ENCODE measurements at regions not wholly inside any gene's neighbourhood (a gene's known extent, or its start where the extent isn't known, plus 50 kb on each side); places are given as distances from the start of the nearest gene placed in this dataset.

- in situ Hi-C loops (cut with MboI; ENCODE audit: low sequenced_read_pairs) = no loop called here
- no peak overlapping the region for H4K8ac ChIP-seq (ENCODE audit: low read depth in 2 of 2, low read length in 2 of 2)
- H4K91ac ChIP-seq (ENCODE audit: insufficient read depth, low read depth, low read length) = no peak overlapping the region
- no CpG with 5 or more reads among the region's 1 CpG for WGBS, 2 experiments (ENCODE audit: extremely low coverage in 2 of 2, insufficient read length in 1 of 2)
- ATAC-seq (ENCODE audit: low read depth) (no peak), DNase-seq (no peak)
- ChIA-PET POLR2A (ENCODE audit: unreplicated experiment) (no interaction called here), CTCF (no interaction called here)
- H3K79me1 ChIP-seq (ENCODE audit: low read depth in 1 of 2, low read length in 2 of 2) = no peaks in the 10 kb centered on the region
- H3K18ac ChIP-seq (ENCODE audit: low read depth, low read length) = no peak overlapping the region
- H4K5ac ChIP-seq (ENCODE audit: low read depth, low read length) = no peak overlapping the region
- no peak overlapping the region for H2AK5ac ChIP-seq (ENCODE audit: low read depth, low read length)
- 0 out of 2 replicates have a peak, but pooled peaks have one; percentile 3 for TF ChIP-seq CEBPB (IDR thresholded peaks at IDR 0.05; ENCODE audit: low read depth, low read length)
- TF ChIP-seq SMC3 (IDR thresholded peaks at IDR 0.05; ENCODE audit: low read depth, low read length) = no peak
- dilution Hi-C loops (cut with HindIII; ENCODE audit: low sequenced_read_pairs, unreplicated experiment) = no loop called here
- no peak overlapping the region for H2BK5ac ChIP-seq (ENCODE audit: low read depth, low read length, poor library complexity, severe bottlenecking)
- H2AFZ ChIP-seq (replicated peaks; ENCODE audit: low read length, poor library complexity) = no peak overlapping the region
- intact Hi-C loops (cut with micrococcal nuclease) = no loop called here
- no peaks in the 10 kb centered on the region for H3K36me3 ChIP-seq (ENCODE audit: control insufficient read depth, insufficient read depth, low read length)
- no peak overlapping the region for H3K4me3 ChIP-seq (ENCODE audit: insufficient read depth, low read depth, low read length)
- no peak overlapping the region for H3K9ac ChIP-seq (ENCODE audit: low read depth, low read length)
- BruUV-seq (replicated peaks) = no TSS peak
- H3K4ac ChIP-seq (ENCODE audit: low read depth, low read length) = no peak overlapping the region
- H3K27ac ChIP-seq (ENCODE audit: insufficient read depth, low read length) = no peak overlapping the region
- no peaks in the 10 kb centered on the region for H3K9me3 ChIP-seq (ENCODE audit: control insufficient read depth, insufficient read depth, low read length)
- H2BK20ac ChIP-seq (ENCODE audit: low read depth, low read length) = no peak overlapping the region
- H2AK9ac ChIP-seq (replicated peaks; ENCODE audit: low read depth, low read length, poor library complexity) = no peak overlapping the region
- no peaks in the 10 kb centered on the region; the same call in 1 of the 2 replicates for H3K27me3 ChIP-seq (ENCODE audit: control insufficient read depth, insufficient read depth, low read length)
- no peak overlapping the region for H3K14ac ChIP-seq (replicated peaks; ENCODE audit: low read depth, low read length)
- no peaks in the 10 kb centered on the region for H4K20me1 ChIP-seq (ENCODE audit: insufficient read depth, low read length)
- H3K4me1 ChIP-seq (ENCODE audit: control insufficient read depth, insufficient read depth, low read length) = no peaks in the 10 kb centered on the region
- no peak overlapping the region for H2BK120ac ChIP-seq (ENCODE audit: low read depth, low read length)
- H3K4me2 ChIP-seq (ENCODE audit: low read depth, low read length) = no peak overlapping the region
- H2BK15ac ChIP-seq (ENCODE audit: low read depth, low read length) = no peak overlapping the region
- no peaks in the 10 kb centered on the region for H3K9me1 ChIP-seq (ENCODE audit: insufficient read depth, low read length)
- no peak overlapping the region for H3K56ac ChIP-seq (ENCODE audit: extremely low read depth, insufficient read depth, low read length)
- H3K23ac ChIP-seq (ENCODE audit: low read depth, low read length) = no peak overlapping the region
These were observed 103.8 kb upstream of the RAI2 start for GRCh38 chrX:17964871-17965270.

Data from IMR-90 (cell line).